MCF 10A (cell line): ENCODE measurements at regions not wholly inside any gene's neighbourhood (a gene's known extent, or its start where the extent isn't known, plus 50 kb on each side); places are given as distances from the start of the nearest gene placed in this dataset.

ENCODE experiments used
- BruUV-seq: library from RNA; stranded (reverse); fragments of 400-500 nt; replicated peaks from 2 replicates; lab custom pipeline; 2021; lab: Mats Ljungman, UMichigan
- CTCF ChIA-PET: fragments of 300-600 bp; sonication (Branson Sonifier 250); formaldehyde crosslinking; extraction: SDS; loops from one replicate; lab custom pipeline; 2021; ENCODE audit warnings: antibody characterized with exemption, inconsistent platforms; lab: Yijun Ruan, JAX
- POLR2A ChIA-PET: fragments of 300-600, 350-650 bp; sonication (Branson Sonifier 250); formaldehyde crosslinking; extraction: SDS; loops from one replicate; lab custom pipeline; 2020; ENCODE audit warnings: antibody characterized with exemption, inconsistent platforms; lab: Yijun Ruan, JAX
- DNase-seq: peaks from one replicate; pipeline ENCODE4 v3.0.0-alpha.2; 2018; ENCODE audit not compliant: unreplicated experiment
- H3K27ac Mint-ChIP-seq: one replicate; pipeline ENCODE4 v1.8.0; 2022; ENCODE audit warnings: mild to moderate bottlenecking, low read depth, mixed read lengths; ENCODE audit not compliant: unreplicated experiment
- H3K27me3 Mint-ChIP-seq: one replicate; pipeline ENCODE4 v1.8.0; 2022; ENCODE audit warnings: mixed read lengths; ENCODE audit not compliant: insufficient read depth, unreplicated experiment
- H3K36me3 Mint-ChIP-seq: one replicate; pipeline ENCODE4 v1.8.0; 2022; ENCODE audit warnings: mild to moderate bottlenecking, moderate library complexity, mixed read lengths; ENCODE audit not compliant: insufficient read depth, unreplicated experiment
- H3K4me1 Mint-ChIP-seq: one replicate; pipeline ENCODE4 v1.8.0; 2022; ENCODE audit warnings: mixed read lengths; ENCODE audit not compliant: insufficient read depth, unreplicated experiment
- H3K4me3 Mint-ChIP-seq: one replicate; pipeline ENCODE4 v1.8.0; 2022; ENCODE audit warnings: mild to moderate bottlenecking, moderate library complexity, mixed read lengths; ENCODE audit not compliant: unreplicated experiment
- H3K9me3 Mint-ChIP-seq: one replicate; pipeline ENCODE4 v1.8.0; 2022; ENCODE audit warnings: mixed read lengths; ENCODE audit not compliant: unreplicated experiment
- CTCF ChIP-seq: fragments of 200-600 bp; IDR thresholded peaks from one replicate; pipeline ENCODE4 v1.8.0; 2022; ENCODE audit warnings: antibody characterized with exemption, mild to moderate bottlenecking; ENCODE audit not compliant: unreplicated experiment
- intact Hi-C: fragments of 100-400 bp; cut with micrococcal nuclease; formaldehyde crosslinking; loops from 2 replicates; pipeline ENCODE4 v1.14.1; 2022

DNA sequence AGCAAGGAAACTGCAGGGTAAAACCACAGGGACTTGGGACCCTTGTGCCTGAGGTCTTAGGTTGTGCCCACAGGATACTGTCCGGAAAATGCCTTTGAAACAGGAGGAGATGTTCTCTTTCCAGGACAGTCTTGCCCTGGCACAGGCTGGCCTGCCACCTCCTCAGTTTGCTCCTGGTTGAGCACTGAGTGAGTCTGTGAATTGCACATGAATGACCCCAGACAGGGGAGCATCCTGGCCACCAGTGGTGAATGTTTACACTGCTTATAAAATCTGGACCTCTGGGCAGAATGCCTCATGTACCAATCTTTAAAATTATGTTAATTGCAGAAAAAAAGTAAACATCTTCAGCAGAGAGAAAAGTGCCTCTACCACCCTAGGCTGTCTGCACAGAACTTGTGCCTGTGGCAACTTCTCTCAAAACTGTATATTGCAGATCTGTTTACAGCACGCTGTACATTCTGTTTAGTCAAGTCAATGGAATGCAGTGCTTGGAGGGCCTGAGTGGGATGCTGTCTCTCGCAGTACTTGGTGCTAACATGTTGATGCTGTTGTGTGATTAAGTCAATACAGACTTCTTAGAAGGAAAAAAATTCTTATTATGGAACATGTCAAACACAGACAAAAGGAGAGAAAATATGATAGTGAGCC, 242.1 kb downstream of the SOD2 start:
- Mint-ChIP-seq H3K4me1 (no peaks in the 10 kb centered on the region), H3K27ac (no peak overlapping the region), H3K9me3 (no peaks in the 10 kb centered on the region), H3K27me3 (peaks cover 46% of the 10 kb centered on the region), H3K4me3 (no peak overlapping the region), H3K36me3 (no peaks in the 10 kb centered on the region)
- peak; percentile 6 for DNase-seq
- ChIA-PET CTCF (interaction anchor here (0.7 kb wide), 1 partner anchor 198 kb away, joined by 3 read pairs; no protein-coding TSS in a partner anchor), POLR2A (no interaction called here)
- intact Hi-C loops: no loop called here
- TF ChIP-seq CTCF: no peak
- no TSS peak for BruUV-seq

DNA sequence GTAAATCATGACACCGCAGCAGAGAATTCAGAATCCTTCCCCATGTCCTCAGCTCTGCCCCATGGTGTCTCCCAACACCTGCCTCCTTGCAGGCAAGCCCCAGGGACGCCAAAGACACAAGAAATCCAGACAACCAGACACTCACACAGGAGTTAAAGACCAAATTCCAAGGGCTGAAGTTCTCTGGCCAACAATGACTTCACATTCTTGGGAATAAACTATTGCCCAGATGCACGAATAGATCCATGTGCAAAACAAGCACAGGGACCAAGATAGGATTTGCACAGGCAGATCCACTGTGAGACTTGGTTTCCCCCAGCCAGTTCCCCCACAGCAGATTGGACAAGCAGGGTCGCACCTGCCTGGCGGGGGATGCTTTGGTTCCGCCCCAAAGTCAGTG, 246.7 kb downstream of the SOD2 start:
- no TSS peak for BruUV-seq
- TF ChIP-seq CTCF: no peak
- H3K27ac Mint-ChIP-seq: no peak overlapping the region
- peaks cover 49% of the 10 kb centered on the region for H3K27me3 Mint-ChIP-seq
- DNase-seq: no peak
- no peaks in the 10 kb centered on the region for H3K9me3 Mint-ChIP-seq
- no peak overlapping the region for H3K4me3 Mint-ChIP-seq
- no peaks in the 10 kb centered on the region for H3K36me3 Mint-ChIP-seq
- no peaks in the 10 kb centered on the region for H3K4me1 Mint-ChIP-seq
- CTCF ChIA-PET: interaction anchor here (0.8 kb wide), 1 partner anchor 198 kb away, joined by 3 read pairs; no protein-coding TSS in a partner anchor
- intact Hi-C loops: no loop called here
- POLR2A ChIA-PET: no interaction called here

DNA sequence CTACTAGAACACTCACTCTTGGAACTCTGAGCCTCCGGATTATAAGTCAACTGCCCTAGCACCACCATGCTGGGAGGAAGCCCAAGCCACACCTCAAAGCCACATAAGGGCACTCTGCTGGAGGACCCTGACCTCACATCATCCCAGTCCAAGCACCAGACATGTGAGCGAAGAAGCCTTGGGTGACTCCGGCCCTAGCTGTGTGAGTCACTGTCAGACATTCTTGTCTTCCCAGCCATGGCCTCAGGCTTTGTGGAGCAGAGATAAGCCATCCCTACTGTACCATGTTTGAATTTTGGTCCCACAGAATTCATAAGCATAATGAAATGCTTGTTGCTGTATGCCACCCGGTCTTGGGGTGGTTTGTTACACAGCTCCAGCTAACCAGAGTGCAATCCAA, 247.7 kb downstream of the SOD2 start:
- CTCF ChIA-PET: interaction anchor here (0.6 to 0.8 kb wide), 2 partner anchors 82 to 197 kb away, joined by 3 read pairs; no protein-coding TSS in a partner anchor

More for the DNA sequence above, 247.7 kb downstream of the SOD2 start:
- POLR2A ChIA-PET: no interaction called here
- DNase-seq: no peak
- H3K36me3 Mint-ChIP-seq: no peaks in the 10 kb centered on the region
- no peak for TF ChIP-seq CTCF
- H3K27me3 Mint-ChIP-seq: peaks cover 49% of the 10 kb centered on the region
- intact Hi-C loops: no loop called here
- no peaks in the 10 kb centered on the region for H3K9me3 Mint-ChIP-seq
- no peak overlapping the region for H3K4me3 Mint-ChIP-seq
- H3K4me1 Mint-ChIP-seq: no peaks in the 10 kb centered on the region
- no peak overlapping the region for H3K27ac Mint-ChIP-seq
- no TSS peak for BruUV-seq
